Neural progenitor cell (in vitro differentiated cells): ENCODE measurements at regions not wholly inside any gene's neighbourhood (a gene's known extent, or its start where the extent isn't known, plus 50 kb on each side); places are given as distances from the start of the nearest gene placed in this dataset.

ENCODE experiments used
- DNase-seq: peaks from one replicate; pipeline ENCODE4 v3.0.0-alpha.2; 2016; ENCODE audit warnings: low spot score
- H2AFZ ChIP-seq: fragments of 200-600 bp; sonication (generic); replicated peaks from 2 replicates; pipeline ENCODE4 v1.6.1; 2016; ENCODE audit warnings: antibody characterized with exemption
- H3F3A ChIP-seq: fragments of 200-600 bp; sonication (generic); 2 replicates; pipeline ENCODE4 v1.6.1; 2016; ENCODE audit warnings: antibody characterized with exemption, low read depth
- H3K27ac ChIP-seq: fragments of 200-600 bp; sonication (generic); 2 replicates; pipeline ENCODE4 v1.5.1; 2016; ENCODE audit warnings: mild to moderate bottlenecking
- H3K27me3 ChIP-seq: fragments of 200-600 bp; sonication (generic); 2 replicates; pipeline ENCODE4 v1.6.1; 2016; ENCODE audit warnings: mild to moderate bottlenecking, moderate library complexity
- H3K36me3 ChIP-seq: fragments of 200-600 bp; sonication (generic); 2 replicates; pipeline ENCODE4 v1.5.1; 2016
- H3K4me1 ChIP-seq: fragments of 200-600 bp; sonication (generic); 2 replicates; pipeline ENCODE4 v1.6.1; 2016; ENCODE audit warnings: mixed run types
- H3K4me2 ChIP-seq: fragments of 200-600 bp; sonication (generic); 2 replicates; pipeline ENCODE4 v1.6.1; 2016
- H3K4me3 ChIP-seq: fragments of 200-600 bp; sonication (generic); 2 replicates; pipeline ENCODE4 v1.5.1; 2016
- H3K79me2 ChIP-seq: fragments of 200-600 bp; sonication (generic); 2 replicates; pipeline ENCODE4 v1.6.1; 2016; ENCODE audit warnings: low read depth
- H3K9ac ChIP-seq: fragments of 200-600 bp; sonication (generic); 2 replicates; pipeline ENCODE4 v1.6.1; 2016
- H3K9me3 ChIP-seq: fragments of 200-600 bp; sonication (generic); 2 replicates; pipeline ENCODE4 v1.5.1; 2016; ENCODE audit warnings: low read depth
- H4K20me1 ChIP-seq: fragments of 200-600 bp; sonication (generic); 2 replicates; pipeline ENCODE4 v1.6.1; 2016; ENCODE audit warnings: low read depth
- H3K27ac Mint-ChIP-seq: 3 replicates; pipeline ENCODE4 v1.8.0; 2021; ENCODE audit warnings: mixed read lengths
- H3K27me3 Mint-ChIP-seq: 2 replicates; pipeline ENCODE4 v1.8.0; 2022; ENCODE audit warnings: low read depth, mild to moderate bottlenecking, inconsistent platforms, moderate library complexity, mixed read lengths; ENCODE audit not compliant: insufficient read depth
- H3K36me3 Mint-ChIP-seq: 3 replicates; pipeline ENCODE4 v1.8.0; 2021; ENCODE audit warnings: mixed read lengths
- H3K4me1 Mint-ChIP-seq: 3 replicates; pipeline ENCODE4 v1.8.0; 2021; ENCODE audit warnings: mixed read lengths
- H3K4me3 Mint-ChIP-seq: 3 replicates; pipeline ENCODE4 v1.8.0; 2021; ENCODE audit warnings: mild to moderate bottlenecking, moderate library complexity, mixed read lengths
- H3K9me3 Mint-ChIP-seq: 3 replicates; pipeline ENCODE4 v1.8.0; 2020; ENCODE audit warnings: mixed read lengths
- CTCF ChIP-seq: fragments of 200-600 bp; sonication (generic); IDR thresholded peaks from 2 replicates; pipeline ENCODE4 v1.5.1; 2017; ENCODE audit warnings: antibody characterized with exemption, mild to moderate bottlenecking
- EZH2 ChIP-seq: fragments of 200-600 bp; sonication (generic); IDR thresholded peaks from 2 replicates; pipeline ENCODE4 v1.6.1; 2017; ENCODE audit warnings: antibody characterized with exemption, mild to moderate bottlenecking, moderate library complexity
- EZH2phosphoT487 ChIP-seq: fragments of 200-600 bp; sonication (generic); IDR thresholded peaks from 2 replicates; pipeline ENCODE4 v1.6.1; 2017; ENCODE audit warnings: antibody characterized with exemption

- no peak overlapping the region for H3K4me3 Mint-ChIP-seq
- no peaks in the 10 kb centered on the region for H3K27me3 ChIP-seq
- no peak overlapping the region for H3K9ac ChIP-seq
- TF ChIP-seq EZH2phosphoT487 (no peak), CTCF (no peak), EZH2 (no peak)
- H3K27ac Mint-ChIP-seq = no peak overlapping the region
- peaks cover 21% of the 10 kb centered on the region for H3K4me1 Mint-ChIP-seq
- H3K4me2 ChIP-seq = no peak overlapping the region
- no peak for DNase-seq
- H3F3A ChIP-seq = no peaks in the 10 kb centered on the region
- H3K79me2 ChIP-seq = no peaks in the 10 kb centered on the region
- no peak overlapping the region for H3K4me3 ChIP-seq
- H3K9me3 ChIP-seq = no peaks in the 10 kb centered on the region
- H3K4me1 ChIP-seq = no peaks in the 10 kb centered on the region
- peaks cover 14% of the 10 kb centered on the region for H3K27me3 Mint-ChIP-seq
- peaks cover 2% of the 10 kb centered on the region for H3K36me3 Mint-ChIP-seq
- H4K20me1 ChIP-seq = no peaks in the 10 kb centered on the region
- H3K36me3 ChIP-seq = no peaks in the 10 kb centered on the region
- no peak overlapping the region for H3K27ac ChIP-seq
- H2AFZ ChIP-seq = no peak overlapping the region
- H3K9me3 Mint-ChIP-seq = peaks cover 2% of the 10 kb centered on the region
These were observed 1049.5 kb downstream of the TBC1D22A start for GRCh38 chr22:47811971-47812370.

DNA sequence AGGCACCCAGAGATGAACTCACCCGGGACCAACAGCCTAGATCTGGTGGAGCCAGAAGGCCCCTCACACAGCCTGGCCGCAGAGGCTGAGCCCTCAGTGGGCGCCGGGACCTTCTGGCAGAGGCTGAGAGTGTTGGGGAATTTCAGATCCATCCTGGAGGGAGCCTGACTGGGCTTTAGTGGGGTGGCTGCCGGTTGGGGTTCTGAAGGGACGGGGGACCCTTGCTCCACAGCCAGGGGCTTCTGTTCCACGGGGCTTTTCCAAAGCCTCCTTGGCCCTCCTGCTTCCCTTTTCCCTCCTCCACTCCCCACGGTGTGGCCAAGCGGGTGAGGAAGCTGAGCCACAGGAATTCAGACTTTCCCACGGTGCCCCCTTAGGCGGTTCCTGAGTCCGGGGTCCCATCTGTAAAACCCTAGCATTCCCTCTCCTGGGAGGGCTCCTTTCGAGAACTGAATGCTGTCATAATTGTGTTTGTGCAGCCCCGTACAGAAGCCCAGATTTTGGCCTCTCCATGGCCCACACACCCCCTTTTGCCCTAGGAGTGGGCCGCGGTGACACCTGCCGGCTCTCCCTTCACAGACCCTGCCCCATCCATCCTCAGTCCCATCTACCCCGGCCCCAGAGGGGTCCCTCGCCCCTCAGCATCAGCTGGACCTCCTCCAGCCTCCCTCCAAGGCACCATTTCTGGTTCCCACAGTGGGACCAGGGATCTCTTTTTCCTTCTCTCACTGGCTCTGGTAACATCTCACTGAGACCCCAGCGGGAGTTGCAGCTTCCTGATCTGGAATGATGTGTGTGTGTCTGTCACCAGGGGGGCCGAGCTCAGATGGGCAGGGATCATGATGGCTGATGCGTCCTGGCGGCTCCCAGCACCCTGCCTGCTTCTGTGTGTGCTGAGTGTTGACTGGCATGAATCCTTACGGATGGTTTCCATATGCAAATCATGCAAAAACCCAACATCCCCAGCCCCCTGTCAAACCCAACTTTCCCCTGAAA, 1048.4 kb downstream of the TBC1D22A start:
- Mint-ChIP-seq H3K4me3 (no peak overlapping the region), H3K4me1 (peaks cover 15% of the 10 kb centered on the region), H3K27ac (no peak overlapping the region), H3K27me3 (peaks cover 12% of the 10 kb centered on the region), H3K9me3 (peaks cover 2% of the 10 kb centered on the region), H3K36me3 (peaks cover 2% of the 10 kb centered on the region)
- Histone ChIP-seq H3F3A (no peaks in the 10 kb centered on the region), H3K27me3 (no peaks in the 10 kb centered on the region), H3K79me2 (no peaks in the 10 kb centered on the region), H3K4me1 (no peaks in the 10 kb centered on the region), H3K4me3 (no peak overlapping the region), H2AFZ (no peak overlapping the region), H4K20me1 (no peaks in the 10 kb centered on the region), H3K36me3 (no peaks in the 10 kb centered on the region), H3K9me3 (no peaks in the 10 kb centered on the region), H3K4me2 (no peak overlapping the region), H3K9ac (no peak overlapping the region), H3K27ac (no peak overlapping the region)
- no peak for TF ChIP-seq CTCF
- no peak for TF ChIP-seq EZH2
- TF ChIP-seq EZH2phosphoT487 = no peak
- no peak for DNase-seq

- Histone ChIP-seq H3K4me1 (no peaks in the 10 kb centered on the region), H3K4me2 (no peak overlapping the region), H3K27me3 (no peaks in the 10 kb centered on the region), H3K9me3 (no peaks in the 10 kb centered on the region), H3K27ac (no peak overlapping the region), H2AFZ (no peak overlapping the region), H3K9ac (no peak overlapping the region), H4K20me1 (no peaks in the 10 kb centered on the region), H3K4me3 (no peak overlapping the region), H3K79me2 (no peaks in the 10 kb centered on the region), H3F3A (no peaks in the 10 kb centered on the region), H3K36me3 (no peaks in the 10 kb centered on the region)
- TF ChIP-seq EZH2phosphoT487 (no peak), EZH2 (no peak), CTCF (no peak)
- Mint-ChIP-seq H3K9me3 (peaks cover 6% of the 10 kb centered on the region), H3K4me3 (no peak overlapping the region), H3K27me3 (peaks cover 12% of the 10 kb centered on the region), H3K4me1 (peaks cover 12% of the 10 kb centered on the region), H3K36me3 (peaks cover 2% of the 10 kb centered on the region), H3K27ac (peak overlapping the region; percentile 53)
- DNase-seq = no peak
These were observed 1046.6 kb downstream of the TBC1D22A start for GRCh38 chr22:47808886-47809620.
